CD14-positive monocyte (primary cell): ENCODE measurements at regions not wholly inside any gene's neighbourhood (a gene's known extent, or its start where the extent isn't known, plus 50 kb on each side); places are given as distances from the start of the nearest gene placed in this dataset.

ENCODE experiments used
- DNase-seq, 3 donors: peaks; one replicate each; pipeline ENCODE4 v3.0.0-alpha.2; 2011 to 2022
- H2AFZ ChIP-seq: 2 replicates; pipeline ENCODE4 v1.6.0; 2012; ENCODE audit warnings: mild to moderate bottlenecking, low read depth, low read length, inconsistent platforms; ENCODE audit not compliant: insufficient read depth, poor library complexity, severe bottlenecking
- H3K27ac ChIP-seq, 2 donors: 1 replicate in 1 of 2; 2 replicates in 1 of 2; pipeline ENCODE4 v1.5.1; 2012 to 2013; ENCODE audit warnings: low read length in 2 of 2, control low read depth in 1 of 2, inconsistent platforms in 1 of 2, low read depth in 1 of 2, mild to moderate bottlenecking in 1 of 2
- H3K27me3 ChIP-seq, 2 donors: one replicate each; pipeline versions ENCODE4 v1.6.0 to v1.6.1; 2011 to 2013; ENCODE audit warnings: low read length in 2 of 2; ENCODE audit not compliant: control insufficient read depth in 2 of 2, insufficient read depth in 2 of 2
- H3K36me3 ChIP-seq, 2 donors: replicated peaks in 1 of 2; 1 replicate in 1 of 2; 2 replicates in 1 of 2; pipeline versions ENCODE4 v1.5.1 to v1.6.1; 2012 to 2013; ENCODE audit warnings: low read length in 2 of 2, control low read depth in 1 of 2, inconsistent platforms in 1 of 2, mild to moderate bottlenecking in 1 of 2; ENCODE audit not compliant: insufficient read depth in 2 of 2, control insufficient read depth in 1 of 2
- H3K4me1 ChIP-seq, 2 donors: 1 replicate in 1 of 2; 2 replicates in 1 of 2; pipeline versions ENCODE4 v1.5.1 to v1.6.1; 2012 to 2013; ENCODE audit warnings: low read length in 2 of 2, control low read depth in 1 of 2, inconsistent platforms in 1 of 2, mild to moderate bottlenecking in 1 of 2, moderate library complexity in 1 of 2; ENCODE audit not compliant: insufficient read depth in 2 of 2, control insufficient read depth in 1 of 2
- H3K4me2 ChIP-seq: replicated peaks from 2 replicates; pipeline ENCODE3; 2012; ENCODE audit warnings: low read length, moderate library complexity, mild to moderate bottlenecking; ENCODE audit not compliant: poor library complexity, severe bottlenecking; ENCODE audit errors: extremely low read depth
- H3K4me3 ChIP-seq, 3 experiments: fragments of 200-600 bp in 1 of 3; sonication (generic) in 1 of 3; replicated peaks in 1 of 3; 1 replicate in 2 of 3; 2 replicates in 1 of 3; pipeline ENCODE4 v1.5.1; 2011 to 2013; ENCODE audit warnings: low read length in 3 of 3, mild to moderate bottlenecking in 3 of 3, control low read depth in 2 of 3, low read depth in 2 of 3, inconsistent platforms in 1 of 3, moderate library complexity in 1 of 3
- H3K79me2 ChIP-seq: 2 replicates; pipeline ENCODE4 v1.6.0; 2012; ENCODE audit warnings: mild to moderate bottlenecking, control low read depth, inconsistent platforms, low read length, moderate library complexity; ENCODE audit not compliant: insufficient read depth
- H3K9ac ChIP-seq: 2 replicates; pipeline ENCODE4 v1.6.0; 2017; ENCODE audit warnings: low read length, mild to moderate bottlenecking; ENCODE audit not compliant: insufficient read depth, poor library complexity, severe bottlenecking
- H3K9me3 ChIP-seq, 2 donors: replicated peaks in 1 of 2; 1 replicate in 1 of 2; 2 replicates in 1 of 2; pipeline versions ENCODE4 v1.5.1 to v1.6.1; 2012 to 2013; ENCODE audit warnings: low read length in 2 of 2, control low read depth in 1 of 2; ENCODE audit not compliant: control insufficient read depth in 1 of 2, insufficient read depth in 1 of 2
- H4K20me1 ChIP-seq: 2 replicates; pipeline ENCODE4 v1.6.0; 2012; ENCODE audit warnings: mild to moderate bottlenecking, low read length, control low read depth, moderate library complexity; ENCODE audit not compliant: insufficient read depth
- H3K27ac Mint-ChIP-seq, 7 donors: one replicate each; pipeline ENCODE4 v1.8.0; 2020; ENCODE audit warnings: mild to moderate bottlenecking in 7 of 7, mixed read lengths in 7 of 7, moderate library complexity in 6 of 7, inconsistent platforms in 2 of 7
- H3K27me3 Mint-ChIP-seq, 3 donors: one replicate each; pipeline ENCODE4 v1.8.0; 2021 to 2022; ENCODE audit warnings: low read depth in 3 of 3, mild to moderate bottlenecking in 3 of 3, mixed read lengths in 3 of 3, moderate library complexity in 3 of 3, inconsistent platforms in 1 of 3
- H3K36me3 Mint-ChIP-seq, 2 donors: one replicate each; pipeline ENCODE4 v1.8.0; 2020; ENCODE audit warnings: mixed read lengths in 2 of 2, inconsistent platforms in 1 of 2, mild to moderate bottlenecking in 1 of 2
- H3K4me1 Mint-ChIP-seq: one replicate; pipeline ENCODE4 v1.8.0; 2020; ENCODE audit warnings: mild to moderate bottlenecking, mixed read lengths
- H3K4me3 Mint-ChIP-seq, 2 donors: one replicate each; pipeline ENCODE4 v1.8.0; 2020; ENCODE audit warnings: mild to moderate bottlenecking in 2 of 2, mixed read lengths in 2 of 2, moderate library complexity in 1 of 2
- H3K9me3 Mint-ChIP-seq, 7 donors: one replicate each; pipeline ENCODE4 v1.8.0; 2020 to 2022; ENCODE audit warnings: mixed read lengths in 7 of 7, mild to moderate bottlenecking in 6 of 7, moderate library complexity in 6 of 7, inconsistent platforms in 2 of 7
- WGBS: methylation state at CpG from one replicate; pipeline ENCODE4 v1.1.5; 2013; ENCODE audit warnings: missing lambda C conversion rate; ENCODE audit not compliant: insufficient coverage; 5-methylcytosine and 5-hydroxymethylcytosine counted together
- intact Hi-C, 2 donors: fragments of 100-400 bp; cut with micrococcal nuclease; formaldehyde crosslinking; loops; one replicate each; pipeline versions ENCODE4 v1.15.0 to v1.15.1; 2023
- TF ChIP-seq, protein P1 (sequence below): fragments of 200-600 bp; IDR thresholded peaks from one replicate; pipeline ENCODE4 v1.8.0; 2022; ENCODE audit warnings: antibody characterized with exemption, mild to moderate bottlenecking

DNA sequence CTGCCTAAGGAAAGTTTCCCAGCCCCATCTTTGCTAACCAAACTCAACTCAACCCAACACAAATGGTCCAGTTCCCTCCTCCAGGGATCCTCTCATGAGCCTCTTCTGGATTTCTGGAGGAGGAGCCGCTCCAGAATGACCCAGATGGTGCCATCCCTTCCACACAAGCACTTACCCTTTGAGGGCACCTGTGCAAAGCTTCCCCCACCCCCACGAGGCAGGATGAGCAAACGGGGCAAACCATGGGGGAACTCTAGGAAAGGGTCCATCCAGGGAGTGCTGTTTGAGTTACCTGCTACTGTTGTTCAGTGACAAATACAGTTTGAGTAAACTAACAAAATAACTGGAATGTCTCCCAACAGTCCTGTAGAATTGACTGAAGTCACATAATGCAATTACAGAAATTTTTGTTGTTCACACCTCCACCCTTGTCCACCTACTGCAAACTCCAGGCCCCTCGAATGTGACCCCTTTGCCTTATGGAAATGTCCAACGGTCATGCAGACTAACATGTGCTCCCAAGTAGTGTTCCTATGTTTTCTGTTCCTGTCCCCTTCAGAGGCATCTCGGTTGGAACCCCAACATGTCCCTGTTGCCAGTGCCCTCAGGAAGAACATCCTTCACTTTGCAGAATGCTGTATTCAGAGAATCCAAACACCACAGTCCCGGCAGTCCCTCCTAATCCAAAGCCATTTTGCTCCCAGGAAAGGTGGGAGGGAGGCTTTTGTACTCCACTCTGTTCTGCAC is 160.1 kb downstream of the RRAGC start:
- no peaks in the 10 kb centered on the region for H4K20me1 ChIP-seq
- Mint-ChIP-seq H3K9me3 (peaks cover 1 to 11% (median 8%) of the 10 kb centered on the region in 7 donors), H3K4me3 (no peak overlapping the region), H3K4me1 (no peaks in the 10 kb centered on the region), H3K27me3 (peaks cover 2 to 24% (median 6%) of the 10 kb centered on the region in 3 donors), H3K36me3 (no peaks in the 10 kb centered on the region), H3K27ac (no peak overlapping the region)
- no peak for DNase-seq
- no peaks in the 10 kb centered on the region for H3K4me1 ChIP-seq
- no peak overlapping the region for H3K9ac ChIP-seq
- intact Hi-C loops, result no loop called here
- 74% methylated on average over 2 of the region's 7 CpGs for WGBS
- H3K79me2 ChIP-seq, result no peaks in the 10 kb centered on the region
- no peak overlapping the region for H2AFZ ChIP-seq
- H3K27ac ChIP-seq, result no peak overlapping the region
- TF ChIP-seq, protein P1, sequence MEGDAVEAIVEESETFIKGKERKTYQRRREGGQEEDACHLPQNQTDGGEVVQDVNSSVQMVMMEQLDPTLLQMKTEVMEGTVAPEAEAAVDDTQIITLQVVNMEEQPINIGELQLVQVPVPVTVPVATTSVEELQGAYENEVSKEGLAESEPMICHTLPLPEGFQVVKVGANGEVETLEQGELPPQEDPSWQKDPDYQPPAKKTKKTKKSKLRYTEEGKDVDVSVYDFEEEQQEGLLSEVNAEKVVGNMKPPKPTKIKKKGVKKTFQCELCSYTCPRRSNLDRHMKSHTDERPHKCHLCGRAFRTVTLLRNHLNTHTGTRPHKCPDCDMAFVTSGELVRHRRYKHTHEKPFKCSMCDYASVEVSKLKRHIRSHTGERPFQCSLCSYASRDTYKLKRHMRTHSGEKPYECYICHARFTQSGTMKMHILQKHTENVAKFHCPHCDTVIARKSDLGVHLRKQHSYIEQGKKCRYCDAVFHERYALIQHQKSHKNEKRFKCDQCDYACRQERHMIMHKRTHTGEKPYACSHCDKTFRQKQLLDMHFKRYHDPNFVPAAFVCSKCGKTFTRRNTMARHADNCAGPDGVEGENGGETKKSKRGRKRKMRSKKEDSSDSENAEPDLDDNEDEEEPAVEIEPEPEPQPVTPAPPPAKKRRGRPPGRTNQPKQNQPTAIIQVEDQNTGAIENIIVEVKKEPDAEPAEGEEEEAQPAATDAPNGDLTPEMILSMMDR, result no peak
- no peaks in the 10 kb centered on the region for H3K36me3 ChIP-seq
- peaks cover 0 to 3% of the 10 kb centered on the region in 2 donors for H3K27me3 ChIP-seq
- no peak overlapping the region for H3K4me3 ChIP-seq
- H3K9me3 ChIP-seq, result peaks cover 0 to 3% of the 10 kb centered on the region in 2 donors
- no peak overlapping the region for H3K4me2 ChIP-seq

DNA sequence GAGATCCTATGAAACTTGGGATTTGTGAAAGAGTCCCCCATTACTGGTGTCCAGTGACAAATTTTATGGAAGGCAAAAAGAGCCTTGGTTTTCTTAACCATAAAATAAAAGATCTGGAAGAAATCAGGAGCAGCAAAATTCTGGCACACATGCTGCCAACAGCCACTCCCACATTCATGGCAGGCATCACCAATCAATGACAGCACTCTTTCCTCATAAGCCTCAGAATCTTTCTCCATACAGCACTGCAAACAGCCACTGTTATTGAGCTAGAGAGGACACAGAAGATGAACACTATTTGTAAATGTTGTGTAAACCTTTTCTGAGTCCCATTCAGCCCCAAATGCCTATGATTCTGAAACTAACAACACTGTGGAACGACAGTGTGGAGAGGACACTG is 162.2 kb downstream of the RRAGC start:
- peaks cover 2 to 14% (median 8%) of the 10 kb centered on the region in 7 donors for H3K9me3 Mint-ChIP-seq
- H3K4me1 Mint-ChIP-seq, result no peaks in the 10 kb centered on the region
- no peaks in the 10 kb centered on the region for H3K36me3 ChIP-seq
- H3K79me2 ChIP-seq, result no peaks in the 10 kb centered on the region
- 67% methylated on average over 1 of the region's 1 CpG for WGBS
- H4K20me1 ChIP-seq, result no peaks in the 10 kb centered on the region
- H3K4me3 Mint-ChIP-seq, result no peak overlapping the region
- H3K4me3 ChIP-seq, result no peak overlapping the region
- no peaks in the 10 kb centered on the region for H3K4me1 ChIP-seq
- no peak overlapping the region for H3K9ac ChIP-seq
- H3K4me2 ChIP-seq, result no peak overlapping the region
- intact Hi-C loops, result no loop called here
- DNase-seq, result no peak
- H3K27ac Mint-ChIP-seq, result no peak overlapping the region
- H3K9me3 ChIP-seq, result peaks cover 0 to 3% of the 10 kb centered on the region in 2 donors
- no peak overlapping the region for H2AFZ ChIP-seq
- TF ChIP-seq, protein P1, result no peak
- no peaks in the 10 kb centered on the region for H3K27me3 ChIP-seq
- H3K36me3 Mint-ChIP-seq, result no peaks in the 10 kb centered on the region
- H3K27me3 Mint-ChIP-seq, result peaks cover 2 to 19% (median 6%) of the 10 kb centered on the region in 3 donors
- H3K27ac ChIP-seq, result no peak overlapping the region
